Pulmonary artery endothelial cell (primary cell): ENCODE measurements at regions not wholly inside any gene's neighbourhood (a gene's known extent, or its start where the extent isn't known, plus 50 kb on each side); places are given as distances from the start of the nearest gene placed in this dataset.

ENCODE experiments used
- DNase-seq: peaks from one replicate; pipeline ENCODE4 v3.0.0-alpha.2; 2011; ENCODE audit warnings: low read depth, low spot score

GRCh38 chr7:130961128-130961601 lies 227.2 kb upstream of the KLF14 start:
- DNase-seq: no peak

DNA sequence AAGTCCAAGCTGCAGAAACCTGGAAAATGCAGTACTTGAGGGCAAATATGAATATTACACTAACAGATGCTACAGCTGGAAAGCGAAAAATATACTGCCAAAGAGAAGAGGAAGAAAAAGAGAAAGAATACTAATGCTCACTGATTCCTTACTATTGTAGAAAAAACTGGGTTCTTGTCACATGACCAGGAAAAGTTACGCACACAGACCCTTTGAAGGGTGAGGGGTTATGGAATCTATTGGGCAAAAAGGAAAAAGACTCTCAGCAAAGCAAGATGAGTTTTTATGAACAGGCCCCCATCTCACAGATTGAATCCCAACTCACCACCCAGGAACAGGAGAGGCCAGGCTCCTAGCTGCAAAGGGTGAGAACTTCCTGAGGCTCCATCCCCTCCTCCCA lies 228.1 kb upstream of the KLF14 start:
- DNase-seq: no peak

DNA sequence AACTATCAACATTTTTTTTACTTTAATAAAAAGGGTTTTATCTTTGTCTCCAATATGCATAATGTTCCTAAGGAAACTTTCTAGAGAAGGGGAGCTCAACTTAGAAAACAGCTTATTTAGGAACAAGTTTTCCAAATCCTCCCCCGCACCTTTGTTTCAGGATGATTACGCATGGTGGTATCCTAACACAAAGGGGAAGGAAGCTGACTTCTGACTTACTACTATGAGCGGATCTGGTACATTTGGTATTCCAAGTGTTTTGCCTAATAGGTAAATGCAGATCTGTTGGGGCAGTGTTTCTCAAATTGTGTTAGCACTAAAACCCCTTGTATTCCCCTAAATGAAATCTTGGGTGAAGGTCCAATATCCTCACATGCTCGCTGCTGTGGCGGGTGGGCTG lies 229.3 kb upstream of the KLF14 start:
- DNase-seq: no peak

- DNase-seq: no peak
Observed at GRCh38 chr7:130965515-130965914, 231.5 kb upstream of the KLF14 start.

GRCh38 chr7:130966246-130967009 lies 232.4 kb upstream of the KLF14 start:
- DNase-seq: no peak

- DNase-seq: no peak
Observed at GRCh38 chr7:130970196-130970595, 236.2 kb upstream of the KLF14 start.

- DNase-seq: no peak
Observed at GRCh38 chr7:130970696-130971095, 236.7 kb upstream of the KLF14 start.

DNA sequence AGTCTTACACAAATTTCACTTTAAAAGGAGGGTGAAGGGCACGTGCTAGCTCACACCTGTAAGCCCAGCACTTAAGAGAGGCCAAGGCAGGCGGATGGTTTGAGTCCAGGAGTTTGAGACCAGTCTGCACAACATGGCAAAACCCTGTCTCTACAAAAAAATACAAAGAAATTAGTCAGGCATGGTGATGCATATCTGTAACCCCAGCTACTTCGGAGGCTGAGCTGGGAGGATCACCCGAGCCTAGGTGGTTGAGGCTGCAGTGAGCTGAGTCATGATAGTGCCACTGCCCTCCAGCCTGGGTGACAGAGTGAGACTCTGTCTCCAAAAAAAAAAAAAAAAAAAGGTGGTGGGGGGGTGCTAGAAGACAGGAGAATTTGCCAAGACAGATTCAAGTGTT lies 237.3 kb upstream of the KLF14 start:
- DNase-seq: no peak

DNA sequence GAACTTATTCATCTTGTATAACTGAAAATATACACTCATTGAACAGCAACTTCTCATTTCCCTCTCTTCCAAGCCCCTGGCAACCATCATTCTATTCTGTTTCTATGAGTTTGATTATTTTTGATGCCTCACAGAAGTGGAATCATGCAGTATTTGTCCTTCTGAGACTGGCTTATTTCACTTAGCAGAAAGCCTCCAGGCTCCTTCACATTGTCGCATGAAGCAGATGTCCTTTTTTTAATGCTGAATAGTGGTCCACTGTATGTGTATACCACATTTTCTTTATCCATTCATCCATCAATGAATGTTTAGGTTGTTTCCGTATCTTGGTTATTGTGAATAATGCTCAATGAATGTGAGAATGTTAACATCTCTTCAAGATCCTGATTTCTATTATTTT lies 238.2 kb upstream of the KLF14 start:
- DNase-seq: no peak

- DNase-seq: no peak
Observed at GRCh38 chr7:130973637-130974036, 239.6 kb upstream of the KLF14 start.

GRCh38 chr7:130974169-130974568 lies 240.2 kb upstream of the KLF14 start:
- DNase-seq: no peak

- no peak for DNase-seq
Observed at GRCh38 chr7:130974794-130975193, 240.8 kb upstream of the KLF14 start.

DNA sequence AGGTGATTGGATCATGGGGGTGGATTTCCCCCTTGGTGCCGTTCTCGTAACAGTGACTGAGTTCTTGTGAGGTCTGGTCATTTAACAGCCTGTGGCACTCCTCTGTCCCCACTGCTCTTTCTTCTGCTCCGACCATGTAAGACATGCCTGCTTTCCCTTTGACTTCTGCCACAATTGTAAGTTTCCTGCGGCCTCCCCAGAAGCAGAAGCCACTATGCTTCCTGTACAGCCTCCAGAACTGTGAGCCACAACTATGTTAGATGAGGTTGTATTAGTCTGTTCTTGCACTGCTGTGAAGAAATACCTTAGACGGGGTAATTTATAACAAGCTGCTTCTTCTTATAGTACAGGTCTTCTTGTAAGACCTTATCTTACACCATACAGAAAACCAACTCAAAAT lies 241.7 kb upstream of the KLF14 start:
- DNase-seq: no peak

GRCh38 chr7:130982160-130982638 lies 248.2 kb upstream of the KLF14 start:
- no peak for DNase-seq

GRCh38 chr7:130982651-130983050 lies 248.6 kb upstream of the KLF14 start:
- no peak for DNase-seq

DNA sequence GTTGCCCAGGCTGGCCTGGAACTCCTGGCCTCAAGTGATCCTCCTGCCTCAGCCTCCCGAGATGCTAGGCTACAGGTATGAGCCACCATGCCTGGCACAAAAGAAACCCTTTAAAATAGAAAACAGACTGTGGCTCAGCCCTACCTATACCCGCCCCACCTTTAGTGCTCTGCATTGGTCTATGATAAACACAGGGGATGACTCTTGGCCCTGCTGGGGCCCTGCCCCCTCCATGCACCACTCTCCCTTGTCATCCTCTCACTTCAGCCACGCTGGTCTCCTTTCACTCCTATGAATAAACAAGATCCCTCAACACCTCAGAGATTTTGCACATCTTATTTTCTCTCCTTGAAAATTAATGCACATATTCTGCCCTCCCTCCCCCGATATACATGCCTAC lies 251.4 kb upstream of the KLF14 start:
- DNase-seq: no peak

GRCh38 chr7:130986261-130986690 lies 252.3 kb upstream of the KLF14 start:
- DNase-seq: no peak

DNA sequence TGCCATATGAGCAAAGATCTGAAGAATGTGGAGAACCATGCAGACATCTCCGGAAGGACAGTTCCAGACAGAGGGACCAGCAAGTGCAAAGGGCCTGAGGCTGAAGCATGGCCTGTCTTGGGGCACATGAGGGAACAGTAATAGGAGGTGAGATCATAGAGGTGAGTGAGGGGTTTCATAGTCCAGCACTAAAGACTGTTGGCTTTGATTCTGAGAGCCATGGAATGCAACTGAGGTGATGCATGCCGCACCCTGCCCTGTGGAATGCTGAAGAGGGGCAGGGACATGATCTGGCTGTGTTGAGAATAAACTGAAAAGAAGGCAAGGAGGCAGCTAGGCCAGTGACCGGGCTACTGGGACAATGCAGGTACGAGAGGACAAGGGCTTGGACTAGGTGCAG lies 253.1 kb upstream of the KLF14 start:
- no peak for DNase-seq

- DNase-seq: no peak
Observed at GRCh38 chr7:130988443-130988842, 254.4 kb upstream of the KLF14 start.

DNA sequence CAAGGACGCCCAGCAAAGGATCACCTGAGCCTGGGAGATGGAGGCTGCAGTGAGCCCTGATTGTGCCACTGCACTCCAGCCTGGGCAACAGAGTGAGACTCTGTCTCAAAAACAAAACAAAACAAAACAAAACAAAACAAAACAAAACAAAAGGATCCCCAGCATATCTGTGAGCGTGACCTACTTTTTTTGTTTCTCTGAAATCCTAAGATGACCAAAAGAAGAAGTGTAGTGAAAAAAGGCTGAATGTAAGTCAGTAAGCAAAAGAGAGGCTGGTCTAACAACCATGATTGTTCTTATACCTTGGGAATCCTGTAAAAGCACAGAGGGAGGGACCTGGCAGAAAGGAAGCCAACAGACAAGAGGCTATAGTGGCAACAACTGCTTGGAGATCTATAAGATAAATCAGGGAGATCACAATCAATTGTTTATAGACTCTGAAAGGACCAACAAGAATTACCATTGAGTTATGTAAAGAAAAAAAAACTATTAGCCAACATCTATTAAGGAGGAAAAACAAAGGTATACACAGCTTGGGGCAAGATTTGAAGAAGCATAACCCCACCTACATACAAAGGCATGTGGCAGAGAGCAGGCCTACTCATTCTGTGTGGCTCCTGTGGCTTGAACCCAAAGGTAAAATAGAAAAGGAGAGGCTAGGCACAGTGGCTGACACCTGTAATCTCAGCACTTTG lies 255.2 kb upstream of the KLF14 start:
- no peak for DNase-seq

GRCh38 chr7:130990178-130990832 lies 256.3 kb upstream of the KLF14 start:
- no peak for DNase-seq

- DNase-seq: no peak
Observed at GRCh38 chr7:130993671-130994365, 259.8 kb upstream of the KLF14 start.
